WTC11 (cell line): ENCODE measurements at regions not wholly inside any gene's neighbourhood (a gene's known extent, or its start where the extent isn't known, plus 50 kb on each side); places are given as distances from the start of the nearest gene placed in this dataset.
A peak's percentile ranks its signal among the peaks of the same experiment; 100 is the strongest.

Experiments used
- ATAC-seq: fragments of 200-7000 bp; cut with Tn5 transposase; 2 replicates; pipeline ENCODE4 v1.10.0; 2021; ENCODE audit warnings: mild to moderate bottlenecking, moderate library complexity
- CTCF ChIA-PET: fragments of 300-600 bp; sonication (Branson Sonifier 250); formaldehyde crosslinking; loops from one replicate; lab custom pipeline; 2021; ENCODE audit warnings: antibody characterized with exemption; lab: Charles Lee
- POLR2A ChIA-PET: fragments of 350-600 bp; sonication (Branson Sonifier 250); formaldehyde crosslinking; loops from one replicate; lab custom pipeline; 2021; ENCODE audit warnings: antibody characterized with exemption; lab: Charles Lee
- DNase-seq: peaks from one replicate; pipeline ENCODE4 v3.0.0; 2021; ENCODE audit warnings: low spot score
- H3K27ac Mint-ChIP-seq: 2 replicates; pipeline ENCODE4 v1.8.0; 2021; ENCODE audit warnings: mixed read lengths
- H3K27me3 Mint-ChIP-seq: 2 replicates; pipeline ENCODE4 v1.8.0; 2021; ENCODE audit warnings: low read depth, mild to moderate bottlenecking, moderate library complexity, mixed read lengths
- H3K36me3 Mint-ChIP-seq: 2 replicates; pipeline ENCODE4 v1.8.0; 2021; ENCODE audit warnings: mixed read lengths
- H3K4me1 Mint-ChIP-seq: 2 replicates; pipeline ENCODE4 v1.8.0; 2022; ENCODE audit warnings: mixed read lengths
- H3K4me3 Mint-ChIP-seq: 2 replicates; pipeline ENCODE4 v1.8.0; 2021; ENCODE audit warnings: mild to moderate bottlenecking, moderate library complexity, mixed read lengths
- H3K9me3 Mint-ChIP-seq: 2 replicates; pipeline ENCODE4 v1.8.0; 2021; ENCODE audit warnings: mixed read lengths
- ARID4B ChIP-seq: sonication (generic); formaldehyde crosslinking; IDR thresholded peaks from 2 replicates; pipeline ENCODE4 v1.8.0; 2023; ENCODE audit warnings: missing genetic modification reagents, mild to moderate bottlenecking, borderline replicate concordance
- ATF3 ChIP-seq: sonication (generic); formaldehyde crosslinking; conservative IDR thresholded peaks from 2 replicates; pipeline ENCODE4 v1.8.1; 2022; ENCODE audit warnings: mild to moderate bottlenecking, missing genetic modification reagents
- E2F1 ChIP-seq: sonication (generic); formaldehyde crosslinking; IDR thresholded peaks from 2 replicates; pipeline ENCODE4 v1.8.0; 2022; ENCODE audit warnings: mild to moderate bottlenecking, missing genetic modification reagents
- EMX1 ChIP-seq: fragments of 250-450 bp; sonication (Bioruptor Pico); IDR thresholded peaks from 2 replicates; pipeline ENCODE4 v1.8.0; 2021; ENCODE audit warnings: mild to moderate bottlenecking
- ESRRA ChIP-seq: sonication (generic); formaldehyde crosslinking; IDR thresholded peaks from 2 replicates; pipeline ENCODE4 v1.8.1; 2022; ENCODE audit warnings: mild to moderate bottlenecking, missing genetic modification reagents, borderline replicate concordance
- ETV6 ChIP-seq: sonication (generic); formaldehyde crosslinking; IDR thresholded peaks from 2 replicates; pipeline ENCODE4 v1.8.1; 2022; ENCODE audit warnings: mild to moderate bottlenecking, missing genetic modification reagents
- FOXP4 ChIP-seq: sonication (generic); formaldehyde crosslinking; IDR thresholded peaks from 2 replicates; pipeline ENCODE4 v1.8.0; 2022; ENCODE audit warnings: mild to moderate bottlenecking, missing genetic modification reagents
- GABPB1 ChIP-seq: sonication (generic); formaldehyde crosslinking; IDR thresholded peaks from 2 replicates; pipeline ENCODE4 v1.8.1; 2023; ENCODE audit warnings: mild to moderate bottlenecking, missing genetic modification reagents
- JUN ChIP-seq: sonication (generic); formaldehyde crosslinking; IDR thresholded peaks from 2 replicates; pipeline ENCODE4 v1.8.0; 2023; ENCODE audit warnings: mild to moderate bottlenecking, missing genetic modification reagents
- MAX ChIP-seq: sonication (generic); formaldehyde crosslinking; IDR thresholded peaks from 2 replicates; pipeline ENCODE4 v1.8.0; 2022; ENCODE audit warnings: mild to moderate bottlenecking, missing genetic modification reagents
- MYBL2 ChIP-seq: sonication (generic); formaldehyde crosslinking; IDR thresholded peaks from 2 replicates; pipeline ENCODE4 v1.8.1; 2023; ENCODE audit warnings: mild to moderate bottlenecking, moderate library complexity, missing genetic modification reagents
- NFATC4 ChIP-seq: fragments of 250-450 bp; sonication (Bioruptor Pico); IDR thresholded peaks from 2 replicates; pipeline ENCODE4 v1.9.0; 2021; ENCODE audit warnings: mild to moderate bottlenecking
- NFYB ChIP-seq: sonication (generic); formaldehyde crosslinking; conservative IDR thresholded peaks from 2 replicates; pipeline ENCODE4 v1.8.0; 2022; ENCODE audit warnings: low read depth, missing genetic modification reagents
- TP53 ChIP-seq: sonication (generic); formaldehyde crosslinking; IDR thresholded peaks from 2 replicates; pipeline ENCODE4 v1.8.1; 2023; ENCODE audit warnings: mild to moderate bottlenecking, missing genetic modification reagents
- ZNF121 ChIP-seq: sonication (generic); formaldehyde crosslinking; IDR thresholded peaks from 2 replicates; pipeline ENCODE4 v1.8.0; 2023; ENCODE audit warnings: missing genetic modification reagents
- ZNF416 ChIP-seq: fragments of 250-450 bp; sonication (Bioruptor Pico); IDR thresholded peaks from 2 replicates; pipeline ENCODE4 v1.9.0; 2021; ENCODE audit warnings: mild to moderate bottlenecking, inconsistent platforms
- ZNF512 ChIP-seq: sonication (generic); formaldehyde crosslinking; IDR thresholded peaks from 2 replicates; pipeline ENCODE4 v1.8.1; 2022; ENCODE audit warnings: missing genetic modification reagents, borderline replicate concordance

- Mint-ChIP-seq H3K27me3 (no peaks in the 10 kb centered on the region), H3K9me3 (peaks cover 2% of the 10 kb centered on the region), H3K4me3 (no peak overlapping the region), H3K27ac (peak overlapping the region; percentile 88), H3K4me1 (peaks cover 82% of the 10 kb centered on the region), H3K36me3 (peaks cover 4% of the 10 kb centered on the region; the same call in 1 of the 2 replicates)
- no peak for DNase-seq
- ChIA-PET CTCF (interaction anchor here (0.9 to 1.1 kb wide), 2 partner anchors 85 to 328 kb away, joined by 3 to 4 read pairs; no protein-coding TSS in a partner anchor), POLR2A (no interaction called here)
- TF ChIP-seq MYBL2 (no peak), ATF3 (CRISPR knock-in tag) (no peak), TP53 (CRISPR knock-in tag) (no peak), EMX1 (CRISPR knock-in tag) (no peak), MAX (CRISPR knock-in tag) (no peak), E2F1 (CRISPR knock-in tag) (no peak)
- ATAC-seq = no peak
Observed at GRCh38 chr5:74539986-74540385, 100.5 kb downstream of the ENC1 start.

GRCh38 chr5:74538206-74538661 lies 102.3 kb downstream of the ENC1 start:
- ChIA-PET POLR2A (no interaction called here), CTCF (no interaction called here)
- DNase-seq = no peak
- Mint-ChIP-seq H3K27me3 (no peaks in the 10 kb centered on the region), H3K9me3 (peaks cover 19% of the 10 kb centered on the region), H3K27ac (no peak overlapping the region), H3K4me3 (no peak overlapping the region), H3K4me1 (peaks cover 66% of the 10 kb centered on the region), H3K36me3 (peaks cover 21% of the 10 kb centered on the region)
- ATAC-seq = no peak
- TF ChIP-seq GABPB1 (CRISPR knock-in tag) = peak; percentile 98
- TF ChIP-seq ATF3 (CRISPR knock-in tag) = no peak

- Mint-ChIP-seq H3K9me3 (peaks cover 35% of the 10 kb centered on the region), H3K27ac (peak overlapping the region; percentile 31; the same call in 1 of the 2 replicates), H3K4me3 (no peak overlapping the region), H3K36me3 (peaks cover 33% of the 10 kb centered on the region), H3K4me1 (peaks cover 53% of the 10 kb centered on the region), H3K27me3 (no peaks in the 10 kb centered on the region)
- ChIA-PET CTCF (interaction anchor here (0.6 to 1.0 kb wide), 2 partner anchors 364 to 511 kb away, joined by 3 read pairs; no protein-coding TSS in a partner anchor), POLR2A (interaction anchor here (0.8 kb wide), 1 partner anchor 31 kb away, joined by 3 read pairs; no protein-coding TSS in a partner anchor)
- ATAC-seq (no peak), DNase-seq (no peak)
- no peak for TF ChIP-seq NFATC4 (CRISPR knock-in tag)
- TF ChIP-seq ZNF416 (CRISPR knock-in tag) = no peak
- TF ChIP-seq ETV6 (CRISPR knock-in tag) = no peak
- TF ChIP-seq ESRRA (CRISPR knock-in tag) = no peak
- no peak for TF ChIP-seq FOXP4 (CRISPR knock-in tag)
- no peak for TF ChIP-seq ATF3 (CRISPR knock-in tag)
Observed at GRCh38 chr5:74536658-74537057, 103.9 kb downstream of the ENC1 start.

- H3K27me3 Mint-ChIP-seq = no peaks in the 10 kb centered on the region
- H3K27ac Mint-ChIP-seq = peak overlapping the region; percentile 31; the same call in 1 of the 2 replicates
- peaks cover 39% of the 10 kb centered on the region for H3K9me3 Mint-ChIP-seq
- H3K4me1 Mint-ChIP-seq = peaks cover 46% of the 10 kb centered on the region
- peaks cover 35% of the 10 kb centered on the region for H3K36me3 Mint-ChIP-seq
- CTCF ChIA-PET = interaction anchor here (0.5 to 1.0 kb wide), 3 partner anchors 365 to 999 kb away, joined by 3 read pairs; no protein-coding TSS in a partner anchor
- no peak for ATAC-seq
- POLR2A ChIA-PET = no interaction called here
- DNase-seq = no peak
- H3K4me3 Mint-ChIP-seq = peak overlapping the region; percentile 7; the same call in 1 of the 2 replicates
- TF ChIP-seq ARID4B (CRISPR knock-in tag) (no peak), JUN (no peak), ZNF121 (no peak), ZNF416 (CRISPR knock-in tag) (no peak), NFYB (CRISPR knock-in tag) (no peak), ZNF512 (CRISPR knock-in tag) (no peak)
Observed at GRCh38 chr5:74535926-74536325, 104.6 kb downstream of the ENC1 start.
